LHCN-M2 (cell line): ENCODE measurements at regions not wholly inside any gene's neighbourhood (a gene's known extent, or its start where the extent isn't known, plus 50 kb on each side); places are given as distances from the start of the nearest gene placed in this dataset.

Source experiments
- DNase-seq: peaks from one replicate; pipeline ENCODE4 v3.0.0-alpha.2; 2012; ENCODE audit warnings: low read depth

DNA sequence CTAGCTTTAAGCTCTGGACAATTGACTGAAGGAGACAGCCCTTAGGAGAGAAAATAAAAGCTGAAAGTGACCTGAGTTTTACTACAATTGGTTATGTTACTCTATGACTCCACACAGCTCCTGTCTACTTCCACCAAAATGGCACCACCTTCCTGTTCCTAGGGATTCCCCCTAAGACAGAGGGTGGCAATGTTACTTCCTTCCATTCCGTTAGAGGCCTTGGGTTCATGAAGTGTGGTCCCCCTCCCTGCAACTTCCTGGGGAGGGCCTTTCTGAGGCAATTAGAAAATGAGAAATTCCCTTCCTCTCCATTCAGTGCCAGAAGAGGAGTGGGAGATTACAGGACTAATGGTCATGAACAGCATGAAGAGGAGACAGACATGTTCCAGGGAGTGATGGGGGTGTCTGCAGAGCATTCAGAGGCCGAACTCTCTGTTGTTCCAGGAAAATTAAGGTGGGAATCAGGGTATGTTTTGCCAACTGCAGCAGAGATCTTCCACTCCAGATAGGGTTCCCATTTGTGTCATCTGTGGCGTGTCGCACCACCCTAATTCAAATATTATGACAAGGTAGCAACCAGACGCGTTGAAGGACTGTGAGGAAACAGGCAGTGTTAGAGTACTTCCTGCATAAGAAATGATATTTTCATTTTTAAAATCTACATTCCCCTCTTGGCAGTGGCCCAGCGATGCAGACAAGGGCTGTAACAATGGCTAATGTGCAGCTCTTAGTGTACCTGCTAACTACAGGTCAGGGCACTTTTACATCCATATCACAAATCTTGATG lies 53.1 kb upstream of the TRIM67 start:
- no peak for DNase-seq

GRCh38 chr1:231107600-231108326 lies 54.1 kb upstream of the TRIM67 start:
- no peak for DNase-seq

DNA sequence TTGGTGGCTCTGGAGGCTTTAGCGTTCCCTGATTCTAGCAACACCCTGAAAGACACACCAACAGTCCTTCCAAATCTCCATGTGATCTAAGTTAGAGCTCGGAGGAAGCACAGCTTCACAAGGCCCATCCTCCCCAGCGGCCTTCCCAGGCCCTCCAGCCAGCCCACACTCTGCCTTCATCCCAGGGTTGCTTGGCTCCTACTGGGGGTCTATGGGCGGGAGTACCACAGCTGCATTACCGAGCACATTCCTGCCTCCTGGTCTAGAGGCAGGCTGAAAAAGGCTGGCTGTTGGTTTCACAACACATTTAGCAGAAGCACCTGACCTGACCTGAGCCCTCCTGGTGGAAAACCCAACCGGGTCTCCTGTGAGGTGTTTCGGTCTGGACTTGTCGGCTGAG lies 54.7 kb upstream of the TRIM67 start:
- no peak for DNase-seq

DNA sequence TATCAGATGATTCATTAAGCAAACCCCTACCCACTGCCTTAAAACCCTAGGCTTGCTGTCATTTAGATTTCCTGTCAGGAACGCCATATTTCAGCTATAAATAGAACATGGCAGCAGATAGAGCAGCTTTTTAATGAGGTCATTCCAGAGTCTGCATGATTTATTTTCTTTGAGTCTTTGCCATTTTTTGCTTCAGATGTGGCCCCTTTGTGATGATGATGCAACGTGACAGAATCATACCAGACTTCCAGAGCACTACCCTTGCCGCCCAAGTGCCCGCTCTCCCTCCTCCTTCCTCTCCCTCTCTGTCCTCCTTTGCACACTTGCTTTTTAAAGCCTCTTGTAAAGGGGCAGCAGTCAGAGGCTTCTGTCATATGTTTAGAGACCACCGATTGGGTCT lies 55.5 kb upstream of the TRIM67 start:
- peak; percentile 50 for DNase-seq

GRCh38 chr1:231104917-231105316 lies 56.9 kb upstream of the TRIM67 start:
- no peak for DNase-seq

- no peak for DNase-seq
These were observed 57.9 kb upstream of the TRIM67 start for GRCh38 chr1:231103961-231104360.

GRCh38 chr1:231099996-231100767 lies 60.1 kb upstream of the FAM89A start:
- DNase-seq: no peak

GRCh38 chr1:231099311-231099710 lies 59.3 kb upstream of the FAM89A start:
- DNase-seq: no peak

DNA sequence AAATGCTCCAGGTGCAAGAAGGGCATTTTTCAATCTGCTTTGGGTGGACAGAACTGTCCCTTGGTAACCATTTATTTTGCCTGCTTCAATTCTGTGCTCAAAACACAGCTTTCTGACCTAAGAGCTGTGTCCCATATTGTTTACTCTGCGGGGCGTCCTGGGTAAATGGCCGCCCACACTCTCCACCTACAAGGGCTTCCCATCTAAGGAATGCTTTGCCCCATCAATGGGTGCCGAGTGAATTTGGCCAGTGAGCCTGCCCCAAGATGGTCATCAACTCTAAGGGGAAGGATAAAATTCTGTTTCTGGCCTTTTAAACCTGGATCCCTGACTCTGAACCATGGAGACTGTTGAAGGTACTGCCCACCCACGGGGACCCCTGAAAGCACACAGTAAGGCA lies 55.5 kb upstream of the FAM89A start:
- DNase-seq: no peak

DNA sequence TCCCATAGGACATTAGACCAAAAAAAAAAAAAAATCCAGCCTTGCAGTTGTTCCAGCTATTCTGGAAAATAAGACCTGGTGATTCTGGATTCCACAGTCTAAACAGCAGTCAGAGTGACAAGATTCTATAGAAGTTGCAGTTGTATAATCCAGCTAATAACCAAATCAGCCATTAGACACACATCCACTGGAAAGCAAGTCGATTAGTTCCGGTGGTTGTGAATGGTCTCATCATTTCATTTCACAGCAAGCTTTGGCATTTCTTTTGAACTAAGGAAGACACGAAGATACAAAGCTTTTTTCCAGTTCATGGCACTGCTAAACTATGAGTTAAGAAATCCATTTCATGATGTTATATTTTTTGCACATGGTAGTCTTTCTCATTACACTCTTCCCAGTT lies 54.4 kb upstream of the FAM89A start:
- no peak for DNase-seq

DNA sequence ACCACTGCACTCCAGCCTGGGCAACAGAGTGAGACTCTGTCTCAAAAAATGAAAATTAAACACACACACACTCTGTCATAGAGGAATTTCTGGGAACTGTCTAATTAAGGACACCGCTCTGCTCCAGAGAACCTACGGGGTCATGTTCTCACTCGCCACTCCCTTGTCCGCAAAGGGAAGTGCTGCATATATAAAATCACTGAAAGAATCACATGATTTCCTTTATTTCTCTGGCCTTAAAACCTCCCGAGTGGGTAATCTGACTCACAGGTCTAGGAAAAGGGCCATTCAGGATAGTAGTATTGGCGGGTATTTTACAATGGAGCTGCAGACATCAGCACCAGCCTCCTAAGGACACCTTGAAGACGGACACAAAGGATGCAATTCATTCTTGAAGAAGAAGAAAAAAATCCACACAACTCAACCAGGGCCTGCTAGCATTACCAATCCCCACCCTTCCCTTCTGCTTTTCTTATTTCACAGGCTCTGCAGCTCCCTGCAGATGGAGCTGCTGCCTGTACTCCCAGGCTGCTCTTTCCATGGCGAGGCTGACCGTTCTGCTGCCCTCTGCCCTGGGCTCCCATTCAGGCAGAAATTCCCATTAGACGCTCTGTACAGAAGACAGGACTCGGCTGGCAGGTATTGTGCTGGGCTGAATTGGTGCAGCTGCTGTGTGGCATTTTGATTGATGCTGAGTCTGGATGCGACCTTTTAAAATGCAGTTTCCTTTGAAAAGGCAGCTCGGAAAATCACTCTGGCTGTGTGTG lies 53.3 kb upstream of the FAM89A start:
- no peak for DNase-seq

GRCh38 chr1:231092380-231092779 lies 52.3 kb upstream of the FAM89A start:
- DNase-seq: no peak

- DNase-seq: no peak
These were observed 51.8 kb upstream of the FAM89A start for GRCh38 chr1:231091831-231092301.

DNA sequence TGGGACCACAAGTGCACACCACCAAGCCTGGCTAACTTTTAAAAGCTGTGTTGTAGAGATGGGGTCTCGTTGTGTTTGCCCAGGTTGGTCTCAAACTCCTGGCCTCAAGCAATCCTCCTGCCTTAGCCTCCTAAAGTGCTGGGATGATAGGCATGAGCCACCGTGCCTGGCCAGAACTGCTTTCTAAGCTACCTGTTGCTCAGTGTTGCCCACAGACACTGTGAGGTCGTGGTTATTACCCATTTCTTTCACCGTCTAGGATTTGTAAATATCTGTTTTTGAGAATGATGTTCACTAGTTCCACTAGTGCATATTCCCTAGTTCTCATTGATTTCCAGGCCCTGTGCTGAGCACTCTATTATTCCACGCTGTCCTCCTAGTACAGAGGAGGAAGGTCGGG lies 51.4 kb upstream of the FAM89A start:
- DNase-seq: no peak
